ENCODE measurements at regions not wholly inside any gene's neighbourhood (a gene's known extent, or its start where the extent isn't known, plus 50 kb on each side); places are given as distances from the start of the nearest gene placed in this dataset.

GRCh38 chr16:73177729-73178295 is 129.9 kb upstream of the ZFHX3 start:
- POLR2A ChIA-PET: interaction anchor here (0.5 kb wide), 1 partner anchor 83 kb away, joined by 3 read pairs; no protein-coding TSS in a partner anchor
- CTCF ChIA-PET: interaction anchor here (1.1 to 2.0 kb wide), 2 partner anchors 10 to 345 kb away, joined by 3 to 5 read pairs; no protein-coding TSS in a partner anchor

GRCh38 chr16:73176577-73177013 is 128.7 kb upstream of the ZFHX3 start:
- no peak for DNase-seq (ENCODE audit: extremely low spot score)
- CTCF ChIA-PET: no interaction called here
- POLR2A ChIA-PET: no interaction called here
- no peak for TF ChIP-seq CTCF (IDR thresholded peaks at IDR 0.05; ENCODE audit: control extremely low read depth, extremely low read depth, low read depth, missing control alignments)

More at GRCh38 chr16:73177729-73178295, 129.9 kb upstream of the ZFHX3 start:
- DNase-seq (ENCODE audit: extremely low spot score): no peak
- no peak for TF ChIP-seq CTCF (IDR thresholded peaks at IDR 0.05; ENCODE audit: control extremely low read depth, extremely low read depth, low read depth, missing control alignments)

GRCh38 chr16:73172973-73173709 is 125.2 kb upstream of the ZFHX3 start:
- ChIA-PET CTCF (no interaction called here), POLR2A (no interaction called here)
- TF ChIP-seq CTCF (IDR thresholded peaks at IDR 0.05; ENCODE audit: control extremely low read depth, extremely low read depth, low read depth, missing control alignments): no peak
- DNase-seq (ENCODE audit: extremely low spot score): no peak

GRCh38 chr16:73172241-73172972 is 124.5 kb upstream of the ZFHX3 start:
- ChIA-PET POLR2A (no interaction called here), CTCF (no interaction called here)
- no peak for DNase-seq (ENCODE audit: extremely low spot score)
- no peak for TF ChIP-seq CTCF (IDR thresholded peaks at IDR 0.05; ENCODE audit: control extremely low read depth, extremely low read depth, low read depth, missing control alignments)

GRCh38 chr16:73171901-73172240 is 123.9 kb upstream of the ZFHX3 start:
- CTCF ChIA-PET: no interaction called here
- POLR2A ChIA-PET: no interaction called here
- TF ChIP-seq CTCF (IDR thresholded peaks at IDR 0.05; ENCODE audit: control extremely low read depth, extremely low read depth, low read depth, missing control alignments): no peak
- no peak for DNase-seq (ENCODE audit: extremely low spot score)

- ChIA-PET POLR2A (no interaction called here), CTCF (no interaction called here)
- no peak for TF ChIP-seq CTCF (IDR thresholded peaks at IDR 0.05; ENCODE audit: control extremely low read depth, extremely low read depth, low read depth, missing control alignments)
- no peak for DNase-seq (ENCODE audit: extremely low spot score)
These were observed 123.5 kb upstream of the ZFHX3 start for GRCh38 chr16:73171380-73171779.

Data from GM10248 (cell line).